ENCODE measurements at regions not wholly inside any gene's neighbourhood (a gene's known extent, or its start where the extent isn't known, plus 50 kb on each side); places are given as distances from the start of the nearest gene placed in this dataset.
"Not testable (repeated sequence)": the region's sequence is repeated elsewhere in the genome, so short reads cannot be mapped to it uniquely, and the experiment has no call there.

DNA sequence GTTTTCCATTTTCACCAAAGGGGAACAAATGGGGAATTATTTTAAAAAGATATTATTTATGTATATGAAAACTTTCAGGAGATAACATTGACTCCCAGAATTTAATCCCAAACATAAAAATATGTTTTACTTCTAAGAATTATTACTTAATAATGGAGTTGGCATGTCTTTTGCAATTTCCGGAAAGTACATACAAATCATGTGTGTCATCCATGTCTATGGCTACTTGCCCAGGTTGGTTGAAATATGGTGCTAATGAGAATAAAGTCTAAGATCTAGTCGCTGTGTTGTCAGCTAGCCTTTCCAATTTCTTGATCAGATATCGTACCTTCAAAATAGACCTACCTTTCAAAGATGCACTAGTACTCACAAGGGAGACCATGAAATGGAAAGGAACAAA is 1003.2 kb upstream of the PCDH20 start:
- DNase-seq, result no peak

DNA sequence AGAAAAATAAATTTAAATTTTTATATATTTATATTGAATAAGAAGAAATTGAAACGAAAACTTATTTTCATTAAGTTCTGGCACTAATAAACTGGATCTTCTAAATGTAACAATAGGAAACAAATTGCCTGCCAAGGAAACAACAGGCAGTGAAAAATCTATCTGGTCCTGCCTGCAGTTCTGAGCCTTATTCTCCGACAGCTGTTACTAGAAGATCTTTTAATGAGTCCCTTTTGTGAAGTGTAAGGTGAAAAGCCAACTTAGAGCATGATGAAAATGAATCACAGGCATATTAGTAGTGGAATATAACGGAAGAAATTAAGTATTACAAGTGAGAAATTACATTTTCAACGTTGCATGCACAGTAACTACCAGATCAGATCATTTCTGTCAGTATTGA is 1002.7 kb upstream of the PCDH20 start:
- no peak for DNase-seq

DNA sequence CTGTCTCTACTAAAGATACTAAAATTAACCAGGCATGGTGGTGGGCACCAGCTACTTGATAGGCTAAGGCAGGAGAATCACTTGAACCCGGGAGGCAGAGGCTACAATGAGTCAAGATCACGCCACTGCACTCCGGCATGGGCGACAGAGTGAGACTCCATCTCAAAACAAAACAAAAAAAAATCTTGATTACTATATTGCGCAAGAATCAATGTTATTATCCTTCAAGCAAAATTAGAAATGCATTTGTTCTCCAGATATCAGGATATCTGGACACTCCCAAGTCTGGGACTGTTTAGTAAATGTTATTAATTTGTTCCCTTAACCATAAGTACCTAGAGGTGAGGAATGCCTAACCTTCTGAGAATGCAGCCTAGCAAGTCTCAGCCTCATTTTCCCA is 992.2 kb upstream of the PCDH20 start:
- DNase-seq, result no peak

DNA sequence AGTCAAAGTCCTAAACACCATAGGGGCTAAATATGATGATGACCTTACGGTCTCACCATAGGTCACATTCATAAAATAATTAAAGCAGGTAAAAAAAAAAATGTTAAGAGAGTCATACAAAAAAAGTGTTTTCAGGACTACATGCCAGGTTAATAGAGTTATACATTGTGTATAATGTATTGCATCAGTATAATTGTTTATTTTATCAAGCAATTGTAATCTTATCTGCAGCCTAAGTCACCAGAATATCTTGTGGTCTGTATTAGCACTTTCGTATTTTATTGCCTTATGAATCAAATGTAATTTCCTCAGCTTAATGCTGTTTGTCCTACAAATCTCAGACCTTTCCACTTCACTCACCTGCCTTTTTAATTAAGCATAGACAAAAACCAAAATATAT is 972.9 kb upstream of the PCDH20 start:
- DNase-seq, result no peak

DNA sequence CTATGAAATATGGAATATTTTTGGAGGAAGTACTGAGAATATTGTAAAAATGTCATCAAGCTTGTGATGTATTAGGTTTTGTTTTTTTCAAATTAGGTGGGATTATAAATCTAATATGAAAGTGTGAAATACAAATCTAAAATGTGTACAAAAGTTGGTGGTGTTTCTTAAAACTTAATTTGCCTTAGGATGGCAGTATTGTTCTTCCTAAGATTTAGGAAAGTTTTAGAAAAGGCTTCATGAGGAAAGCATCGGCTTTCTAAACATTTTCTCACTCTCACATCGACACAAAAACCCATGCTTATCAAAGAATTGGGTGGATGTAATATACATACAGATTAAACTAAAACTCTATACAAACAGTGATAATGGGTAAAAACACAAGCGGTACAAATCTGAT is 972.0 kb upstream of the PCDH20 start:
- peak; percentile 2 for DNase-seq

DNA sequence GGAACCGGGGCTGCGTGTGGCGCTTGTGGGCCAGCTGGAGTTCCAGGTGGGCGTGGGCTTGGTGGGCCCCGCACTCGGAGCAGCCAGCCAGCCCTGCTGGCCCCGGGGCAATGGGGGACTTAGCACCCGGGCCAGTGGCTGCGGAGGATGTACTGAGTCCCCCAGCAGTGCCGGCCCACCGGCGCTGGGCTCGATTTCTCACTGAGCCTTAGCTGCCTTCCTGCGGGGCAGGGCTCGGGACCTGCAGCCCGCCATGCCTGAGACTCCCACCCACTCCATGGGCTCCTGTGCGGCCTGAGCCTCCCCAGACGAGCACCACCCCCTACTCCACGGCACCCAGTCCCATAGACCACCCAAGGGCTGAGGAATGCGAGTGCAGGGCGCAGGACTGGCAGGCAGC is 963.6 kb upstream of the PCDH20 start:
- not testable (repeated sequence) for DNase-seq

DNA sequence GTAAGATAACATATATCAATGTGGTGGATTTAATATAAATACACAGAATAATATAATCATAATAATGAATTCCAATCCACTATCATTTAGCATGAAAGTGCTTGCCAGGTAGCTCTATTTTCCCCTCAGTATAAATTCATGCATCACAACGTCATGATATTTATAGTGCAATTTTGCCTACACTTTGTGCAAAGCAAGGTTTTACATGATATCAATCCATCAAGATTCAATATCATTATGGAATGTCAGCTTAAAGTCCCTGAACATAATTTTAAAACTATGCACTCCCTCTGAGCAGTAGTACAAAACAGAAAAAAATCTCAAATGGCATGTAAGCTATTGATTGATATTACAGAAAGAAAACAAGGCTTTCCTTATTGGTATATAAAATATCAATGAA is 962.2 kb upstream of the PCDH20 start:
- no peak for DNase-seq

DNA sequence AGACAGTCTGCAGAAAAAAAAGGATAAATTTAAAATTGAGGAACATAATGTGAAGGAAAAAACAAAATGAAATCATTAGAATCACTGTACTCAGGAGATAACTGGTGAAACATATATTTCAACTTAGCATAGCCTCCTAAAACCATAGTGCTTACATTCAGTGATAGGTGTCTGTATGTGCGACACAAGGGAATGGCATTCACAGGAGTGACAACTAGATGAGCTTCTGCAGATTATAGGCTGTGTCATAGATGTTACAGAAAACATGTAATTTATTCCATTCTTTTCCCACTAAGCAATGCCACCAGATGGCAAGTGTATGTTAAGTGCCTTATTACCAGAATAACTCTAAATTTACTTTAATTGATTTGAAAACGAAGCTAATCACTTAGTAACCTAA is 960.0 kb upstream of the PCDH20 start:
- DNase-seq, result no peak

DNA sequence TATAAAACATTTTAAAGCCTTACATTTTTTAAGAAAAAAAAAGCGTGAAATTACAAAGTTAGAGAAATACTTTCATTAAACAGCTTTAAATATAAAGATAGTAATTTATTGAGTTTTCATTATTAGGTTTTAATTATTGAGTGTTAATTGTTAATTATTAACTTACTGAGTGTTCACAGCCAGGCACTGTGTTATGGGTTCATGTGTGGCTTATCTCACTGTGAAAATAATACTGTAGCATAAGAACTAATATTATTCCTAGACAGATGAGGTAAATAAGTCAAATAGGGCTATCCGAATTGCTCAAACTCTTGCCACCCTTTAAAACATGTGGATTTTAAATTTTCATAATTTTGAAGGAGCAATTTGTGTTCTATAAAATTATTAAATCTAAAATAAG is 956.1 kb upstream of the PCDH20 start:
- no peak for DNase-seq

DNA sequence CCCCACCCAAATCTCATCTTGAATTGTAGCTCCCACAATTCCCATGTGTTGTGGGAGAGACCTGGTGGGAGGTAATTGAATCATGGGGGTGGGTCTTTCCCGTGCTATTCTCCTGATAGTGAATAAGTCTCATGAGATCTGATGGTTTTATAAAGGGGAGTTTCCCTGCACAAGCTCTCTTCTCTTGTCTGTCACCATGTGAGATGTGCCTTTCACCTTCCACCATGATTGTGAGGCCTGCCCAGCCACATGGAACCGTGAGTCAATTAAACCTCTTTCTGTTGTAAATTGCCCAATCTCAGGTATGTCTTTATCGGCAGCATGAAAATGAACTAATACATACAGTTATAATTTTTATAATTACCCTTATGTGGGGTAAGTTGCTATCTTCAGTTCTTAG is 952.3 kb upstream of the PCDH20 start:
- not testable (repeated sequence) for DNase-seq

DNA sequence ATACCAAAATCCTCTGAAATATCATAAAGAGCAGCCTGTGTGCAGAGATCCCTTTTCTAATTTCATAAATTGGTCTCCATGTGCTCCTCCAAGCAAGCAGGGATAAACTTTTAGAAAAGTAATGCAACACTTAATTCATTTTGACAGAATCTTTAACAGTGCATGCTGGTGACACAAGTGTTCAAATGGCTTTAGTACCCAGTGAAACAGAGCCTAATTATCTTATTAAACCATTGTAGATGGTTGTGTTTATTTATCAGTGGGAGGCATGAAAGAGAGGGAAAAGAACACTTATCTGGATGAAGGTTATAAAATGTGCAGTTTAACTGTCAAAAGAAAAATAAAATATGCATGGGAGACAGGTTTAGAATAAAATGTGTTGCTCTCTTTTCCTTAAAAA is 945.0 kb upstream of the PCDH20 start:
- DNase-seq, result no peak

DNA sequence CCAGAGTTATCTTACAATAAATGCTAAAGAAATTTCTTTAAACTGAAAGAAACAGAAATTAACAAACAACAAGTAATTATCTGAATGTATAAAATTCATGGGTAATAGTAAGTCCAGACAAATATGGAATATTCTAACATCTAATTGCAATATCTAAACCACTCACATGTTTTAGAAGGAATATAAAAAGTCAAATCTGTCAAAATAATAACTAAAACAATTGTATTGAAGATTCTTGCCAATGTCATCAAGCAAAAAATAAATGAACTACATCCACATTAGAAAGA is 942.9 kb upstream of the PCDH20 start:
- no peak for DNase-seq

DNA sequence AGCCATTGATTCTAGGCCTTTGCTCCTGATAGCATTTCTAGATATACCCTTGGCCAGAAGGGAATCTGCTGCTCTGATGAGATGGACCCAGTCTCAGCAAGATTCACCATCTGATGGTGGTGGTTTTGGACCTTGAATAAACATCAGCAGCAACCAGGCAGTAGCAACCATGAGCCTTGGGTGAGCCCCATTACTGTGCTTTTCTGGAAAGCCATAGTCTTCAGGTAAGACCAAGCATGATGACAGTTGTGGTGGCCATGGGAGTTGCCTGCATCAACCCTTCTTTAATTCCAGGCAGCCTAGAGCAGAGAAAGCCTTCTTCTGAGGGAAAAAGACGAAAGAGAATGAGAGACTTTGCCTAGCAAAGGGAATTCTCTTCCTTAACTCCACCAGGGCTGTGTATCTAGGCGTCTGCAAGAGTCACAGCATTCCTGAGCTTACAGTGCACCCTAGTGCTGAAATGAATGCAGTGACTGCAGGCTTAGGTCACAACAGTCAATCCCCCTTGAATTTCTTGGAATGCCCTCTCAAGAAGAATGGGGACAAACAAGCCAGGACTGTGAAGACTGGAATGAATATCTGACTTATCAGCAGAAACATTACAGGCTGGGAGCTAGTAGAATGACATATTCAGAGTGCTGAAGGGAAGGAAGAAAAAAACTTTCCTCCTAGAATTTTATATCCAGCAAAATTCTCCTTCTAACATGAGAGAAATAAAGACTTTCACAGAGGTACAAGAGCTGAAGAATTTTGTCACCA is 942.4 kb upstream of the PCDH20 start:
- DNase-seq, result no peak

DNA sequence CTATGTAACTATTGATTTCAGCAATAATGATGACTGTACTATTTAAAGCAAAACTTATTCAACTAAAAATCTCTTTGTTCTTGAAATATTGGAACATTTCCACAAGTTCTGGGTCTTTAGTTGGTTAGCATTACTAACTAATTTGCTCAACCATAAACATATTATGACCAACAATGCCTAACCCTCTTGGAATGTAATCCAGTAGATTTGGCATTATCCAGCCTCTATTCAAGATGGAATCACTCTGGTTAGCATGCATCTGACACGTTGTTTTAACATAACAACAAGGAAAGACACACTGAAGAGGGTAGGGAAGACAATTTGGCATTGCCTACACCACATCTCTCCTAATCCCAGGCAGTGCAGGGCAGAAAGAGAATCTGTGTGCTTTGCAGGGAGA is 941.3 kb upstream of the PCDH20 start:
- no peak for DNase-seq

DNA sequence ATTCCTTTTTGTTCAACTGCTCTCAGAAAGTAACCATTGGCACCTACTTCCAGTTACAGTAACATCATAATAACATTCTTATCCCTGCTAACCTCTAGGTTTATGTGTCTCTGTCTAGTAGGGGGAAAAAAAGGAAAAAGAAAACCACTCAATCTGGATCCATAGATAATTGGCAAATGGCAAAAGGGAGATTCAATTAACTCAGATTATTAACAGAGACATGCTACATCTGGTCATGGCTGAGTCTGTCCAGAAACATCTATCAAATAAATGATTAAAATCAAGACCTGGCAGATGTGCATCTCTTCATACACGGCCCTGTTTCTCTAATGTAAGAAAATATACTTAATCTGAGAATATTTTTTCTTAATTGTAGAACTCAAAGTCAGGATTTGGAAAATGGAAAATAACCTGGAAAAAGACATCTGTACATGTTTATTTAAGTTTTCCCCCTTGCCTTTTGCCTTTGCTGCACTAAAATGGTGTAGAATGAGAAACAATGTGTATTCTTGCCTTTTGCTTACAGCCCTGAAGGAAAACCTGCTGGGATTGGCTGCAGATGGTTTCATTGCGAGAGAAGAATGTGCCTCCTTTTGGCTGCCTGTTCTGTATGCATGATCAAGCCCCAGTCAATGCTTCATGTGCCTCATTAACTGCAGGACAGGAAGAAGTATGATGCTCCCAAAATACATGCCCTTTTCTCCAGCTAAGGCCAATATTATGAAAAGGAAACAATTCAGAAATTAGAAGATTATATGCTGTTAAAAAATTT is 921.6 kb upstream of the PCDH20 start:
- no peak for DNase-seq

DNA sequence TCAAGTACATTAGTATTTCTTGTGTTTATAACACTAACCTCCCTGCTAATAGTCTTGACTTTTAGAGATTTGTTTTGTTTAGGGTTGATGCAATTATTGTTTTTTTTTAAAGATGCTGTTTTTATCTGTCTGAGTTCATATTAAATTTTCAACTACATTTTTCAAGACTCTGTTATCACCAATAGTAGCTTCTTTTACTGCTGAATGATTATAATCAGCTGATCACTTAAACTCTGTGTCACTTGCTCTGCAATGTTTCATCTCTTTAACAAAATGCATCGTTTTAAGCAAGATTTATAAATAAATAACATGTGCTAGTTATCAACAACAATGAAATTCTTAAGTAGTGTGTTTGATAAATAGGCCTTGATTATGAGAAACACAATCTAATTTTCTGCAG is 920.9 kb upstream of the PCDH20 start:
- no peak for DNase-seq

DNA sequence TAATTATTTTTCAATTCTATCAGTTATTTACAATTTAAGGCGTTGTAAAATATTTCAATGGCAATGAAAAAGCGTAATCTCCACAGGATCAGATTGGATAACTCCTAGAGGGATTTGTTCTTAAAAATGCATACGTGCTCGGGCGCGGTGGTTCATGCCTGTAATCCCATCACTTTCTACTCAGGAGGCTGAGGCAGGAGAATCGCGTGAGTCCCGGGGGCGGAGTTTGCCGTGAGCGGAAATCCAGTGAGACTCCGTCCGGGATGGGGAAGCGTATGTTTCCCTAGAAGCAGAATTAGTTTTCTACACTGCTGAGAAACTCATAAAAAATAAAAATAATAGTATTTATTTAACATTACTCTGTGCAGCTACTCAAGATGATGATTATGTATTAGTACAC is 917.8 kb upstream of the PCDH20 start:
- no peak for DNase-seq

DNA sequence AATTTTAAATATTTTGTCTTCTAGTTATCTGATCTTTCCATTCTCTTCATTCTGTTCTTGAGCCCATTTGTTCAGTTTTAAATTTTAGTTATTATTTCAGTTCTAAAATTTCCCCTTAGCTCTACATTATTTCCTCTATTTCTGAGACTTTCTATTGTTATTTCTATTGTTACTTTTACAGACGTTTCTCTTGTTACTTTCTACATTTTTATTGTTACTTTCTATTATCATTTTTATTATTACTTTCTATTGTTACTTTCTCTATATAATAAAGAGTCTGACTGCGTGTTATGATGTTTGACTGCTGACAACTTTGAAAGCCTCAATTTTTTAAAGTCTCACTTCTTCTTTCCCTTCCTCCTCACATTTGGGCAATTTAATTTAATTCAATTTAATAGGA is 915.7 kb upstream of the PCDH20 start:
- DNase-seq, result no peak

DNA sequence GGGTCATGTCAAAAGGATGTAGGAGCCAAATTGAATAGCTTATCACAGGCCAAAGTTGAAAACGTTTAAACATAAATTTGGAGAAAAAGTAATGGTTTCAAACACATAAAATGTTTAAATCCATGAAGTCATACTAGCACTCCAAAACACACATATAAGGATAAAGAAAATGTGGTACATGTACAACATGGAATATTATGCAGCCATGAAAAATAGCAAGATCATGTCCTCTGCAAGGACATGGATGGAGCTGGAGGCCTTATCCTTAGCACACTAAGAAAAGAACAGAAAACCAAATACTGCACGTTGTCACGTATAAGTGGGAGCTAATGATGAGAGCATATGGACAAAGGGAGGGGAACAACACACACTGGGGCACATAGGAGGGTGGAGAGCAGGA is 911.7 kb upstream of the PCDH20 start:
- DNase-seq, result no peak

DNA sequence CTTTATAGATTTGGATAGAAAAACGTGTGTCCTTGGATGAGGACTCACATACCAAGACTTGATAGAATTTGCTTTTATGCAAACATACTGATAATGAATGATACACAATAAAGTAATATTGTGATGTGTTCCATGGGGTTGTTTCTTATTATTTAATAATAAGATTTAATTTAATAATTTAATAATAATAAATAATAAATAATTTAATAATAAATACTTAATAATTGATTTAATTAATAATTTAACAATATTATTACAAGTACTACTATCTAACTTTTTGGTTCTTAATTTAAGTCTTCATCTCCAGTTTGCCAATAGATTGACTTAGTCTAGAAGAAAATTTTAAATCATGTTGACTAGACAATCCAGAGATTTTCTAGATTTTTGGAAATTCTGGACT is 909.2 kb upstream of the PCDH20 start:
- no peak for DNase-seq

DNA sequence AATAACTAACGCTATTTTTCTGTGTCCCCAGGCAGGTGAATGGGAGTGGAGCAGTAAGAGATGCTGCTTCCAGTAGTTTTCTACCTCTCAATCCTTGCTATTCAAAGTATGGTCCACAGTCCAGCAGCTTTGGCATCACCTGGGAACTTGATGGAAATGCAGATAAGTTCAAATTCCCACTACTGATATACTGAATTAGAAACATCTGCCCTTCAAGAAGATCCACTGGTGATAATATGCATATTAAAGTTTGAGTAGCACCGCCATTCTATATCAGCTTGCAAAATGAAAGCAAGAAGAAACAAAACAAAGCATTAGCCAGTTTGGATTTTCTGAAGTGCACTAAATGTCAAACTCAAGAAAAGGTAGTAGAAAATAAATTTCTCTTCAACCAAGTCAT is 906.2 kb upstream of the PCDH20 start:
- no peak for DNase-seq

DNA sequence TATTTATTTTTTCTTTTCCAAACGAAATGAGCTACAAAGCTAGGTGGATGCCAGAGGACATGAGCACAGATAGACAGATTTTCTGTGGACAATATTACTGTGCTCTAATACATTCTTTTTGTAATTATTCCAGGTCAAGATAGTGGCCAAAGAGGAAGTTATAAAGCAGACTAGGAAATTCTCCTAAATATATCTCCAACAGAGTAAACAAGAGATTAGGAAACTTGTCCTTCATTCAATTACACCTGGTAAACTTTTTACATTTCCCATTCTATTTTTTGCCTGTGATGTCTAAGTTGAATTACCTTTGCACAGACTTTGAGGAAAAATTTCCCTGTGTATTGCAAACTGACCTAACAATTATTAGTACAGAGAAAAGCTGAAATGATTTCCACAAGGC is 905.5 kb upstream of the PCDH20 start:
- no peak for DNase-seq

DNA sequence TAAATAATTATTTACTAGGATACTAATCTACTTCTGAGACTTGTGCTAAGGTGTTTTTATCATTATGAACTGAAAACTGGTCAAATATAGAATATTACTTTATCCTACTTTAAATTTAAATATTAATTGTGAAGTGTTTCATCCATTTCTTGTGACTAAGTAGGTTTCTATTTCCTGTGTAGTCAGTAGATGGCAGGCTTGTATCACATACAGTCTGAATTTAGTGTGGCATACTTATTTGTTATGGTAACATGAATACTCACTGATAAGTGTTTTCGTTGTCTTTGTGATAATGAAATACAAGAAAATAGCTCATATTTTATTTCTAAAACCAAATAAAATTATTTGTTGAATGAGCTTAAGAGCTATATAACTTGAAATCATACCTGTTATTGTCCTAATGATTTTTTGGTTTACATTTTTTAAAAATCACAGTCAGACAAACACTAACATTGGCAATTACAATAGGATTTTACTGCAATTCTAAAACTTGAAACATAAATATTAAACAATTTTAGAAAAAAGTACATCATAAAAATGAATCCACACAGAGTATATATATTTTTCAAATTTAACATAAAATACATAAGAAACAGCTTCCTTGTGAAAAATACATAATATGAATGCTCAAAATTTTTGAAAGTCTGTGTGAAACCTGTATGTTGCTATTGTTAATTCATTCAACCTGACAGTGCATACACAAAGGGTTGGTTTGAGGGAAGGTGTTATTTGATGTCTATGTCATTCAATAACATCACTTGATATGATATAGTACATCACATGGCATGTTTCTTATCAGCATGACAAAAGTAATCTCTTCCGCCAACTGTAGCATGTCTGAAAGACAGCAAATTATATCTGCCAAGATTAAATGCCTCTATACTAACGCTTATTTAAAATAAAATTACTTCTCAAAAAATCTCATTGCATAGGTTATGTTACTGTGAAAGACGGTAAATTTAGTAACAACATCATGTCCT is 904.8 kb upstream of the PCDH20 start:
- peak; percentile 36 to 52 for DNase-seq
